ENCODE measurements at regions not wholly inside any gene's neighbourhood (a gene's known extent, or its start where the extent isn't known, plus 50 kb on each side); places are given as distances from the start of the nearest gene placed in this dataset.

DNA sequence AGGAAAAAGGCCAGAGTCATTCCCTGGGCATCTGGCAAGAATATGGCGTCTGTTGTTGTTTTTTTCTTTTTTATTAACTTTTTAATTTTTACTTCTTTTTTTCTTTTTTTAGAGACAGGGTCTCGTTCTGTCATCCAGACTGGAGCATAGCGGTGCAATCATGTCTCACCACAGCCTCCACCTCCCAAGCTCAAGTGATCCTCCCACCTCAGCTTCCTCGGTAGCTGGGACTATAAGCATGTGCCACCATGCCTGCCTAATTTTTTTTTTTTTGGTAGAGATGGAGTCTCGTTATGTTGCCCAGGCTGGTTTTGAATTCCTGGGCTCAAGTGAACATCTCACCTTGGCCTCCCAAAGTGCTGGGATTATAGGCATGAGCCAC is 54.0 kb upstream of the PRDM11 start:
- DNase-seq = no peak

DNA sequence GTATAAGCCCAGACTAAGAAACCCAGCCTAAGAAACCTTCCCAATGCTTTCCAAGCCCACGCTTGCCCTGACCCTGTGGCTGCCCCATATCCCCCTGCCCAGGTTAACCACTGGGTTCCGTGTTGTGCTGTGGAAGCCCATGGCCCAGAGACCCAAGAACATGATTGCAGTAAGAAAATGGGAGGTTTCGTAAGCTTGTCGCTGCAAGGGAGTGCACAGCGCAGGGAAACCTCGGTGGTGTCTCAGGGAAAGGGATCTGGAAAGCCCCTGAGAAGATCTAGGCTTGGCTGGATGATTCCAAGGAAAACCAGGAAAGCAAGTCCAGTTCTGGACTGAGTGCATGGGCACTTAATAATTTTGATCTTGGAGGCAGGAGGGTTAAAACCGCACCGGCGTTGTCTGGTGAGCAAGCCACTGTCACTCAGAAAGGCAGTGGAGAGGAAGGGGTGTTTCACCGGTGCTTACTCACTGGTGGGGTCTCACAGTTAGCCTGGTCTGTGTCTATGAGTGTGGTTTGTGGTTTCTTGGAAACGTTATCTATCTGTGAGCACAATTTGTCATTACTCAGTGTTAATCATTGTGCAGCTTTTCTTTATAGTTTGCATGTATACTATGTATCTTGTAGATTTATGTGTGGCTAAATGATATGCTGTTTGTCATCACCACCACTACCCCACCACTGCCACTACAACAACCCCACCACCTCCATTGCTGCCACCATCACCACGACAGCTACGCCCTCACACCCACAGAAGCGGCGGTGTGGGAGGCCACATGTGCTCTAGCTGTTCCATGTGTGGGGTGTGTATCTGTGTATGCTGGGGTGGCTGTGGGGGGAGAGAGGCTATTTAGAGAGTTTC is 53.3 kb upstream of the PRDM11 start:
- DNase-seq = no peak

- no peak for DNase-seq
These were observed 52.5 kb upstream of the PRDM11 start for GRCh38 chr11:45093761-45094455.

GRCh38 chr11:45094958-45095690 is 51.3 kb upstream of the PRDM11 start:
- no peak for DNase-seq

- no peak for DNase-seq
These were observed 50.8 kb upstream of the PRDM11 start for GRCh38 chr11:45095691-45096010.

DNA sequence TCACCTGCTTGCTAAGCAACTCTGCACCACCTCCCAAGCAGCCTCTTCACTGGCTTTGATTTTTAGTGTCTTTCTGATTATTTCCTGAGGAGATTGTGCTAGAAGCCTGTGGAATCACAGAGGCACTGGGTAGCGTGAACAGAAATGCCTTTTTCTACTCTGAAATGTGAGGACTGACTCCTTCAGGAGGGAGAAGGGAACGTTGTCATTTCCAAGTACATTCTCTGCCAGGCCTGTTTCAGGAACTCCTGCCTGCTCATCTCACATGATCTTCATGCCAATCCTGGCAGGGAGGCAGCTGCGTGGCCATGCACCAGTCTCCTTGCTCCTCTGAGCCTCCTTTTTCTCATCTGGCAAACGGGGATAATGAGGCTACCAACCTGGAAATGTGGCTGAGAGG is 49.8 kb upstream of the PRDM11 start:
- DNase-seq = no peak
